ENCODE measurements at regions not wholly inside any gene's neighbourhood (a gene's known extent, or its start where the extent isn't known, plus 50 kb on each side); places are given as distances from the start of the nearest gene placed in this dataset.

- Histone ChIP-seq H3K4me3 (no peak overlapping the region), H3K9me2 (ENCODE audit: insufficient read depth) (peaks cover 7% of the 10 kb centered on the region; the same call in 1 of the 2 replicates), H3K79me2 (ENCODE audit: low read depth) (no peaks in the 10 kb centered on the region), H3K9me3 (ENCODE audit: insufficient read depth, low read depth) (no peaks in the 10 kb centered on the region), H3K4me2 (no peak overlapping the region), H3K27ac (no peak overlapping the region), H4K20me1 (ENCODE audit: insufficient read depth) (no peaks in the 10 kb centered on the region), H3F3A (ENCODE audit: insufficient read depth, low read depth) (no peaks in the 10 kb centered on the region), H3K27me3 (ENCODE audit: insufficient read depth, low read depth) (no peaks in the 10 kb centered on the region), H3K36me3 (ENCODE audit: low read depth) (no peaks in the 10 kb centered on the region), H2AFZ (no peak overlapping the region), H3K4me1 (replicated peaks; ENCODE audit: insufficient read depth) (no peaks in the 10 kb centered on the region)
- BruUV-seq (replicated peaks) = no TSS peak
- intact Hi-C loops (cut with micrococcal nuclease; ENCODE audit: unreplicated experiment) = no loop called here
- POLR2A ChIA-PET (ENCODE audit: unreplicated experiment) = interaction anchor here (0.7 kb wide), 1 partner anchor 97 kb away, joined by 19 read pairs; no protein-coding TSS in a partner anchor
- CTCF ChIA-PET = no interaction called here
- TF ChIP-seq, protein P1, sequence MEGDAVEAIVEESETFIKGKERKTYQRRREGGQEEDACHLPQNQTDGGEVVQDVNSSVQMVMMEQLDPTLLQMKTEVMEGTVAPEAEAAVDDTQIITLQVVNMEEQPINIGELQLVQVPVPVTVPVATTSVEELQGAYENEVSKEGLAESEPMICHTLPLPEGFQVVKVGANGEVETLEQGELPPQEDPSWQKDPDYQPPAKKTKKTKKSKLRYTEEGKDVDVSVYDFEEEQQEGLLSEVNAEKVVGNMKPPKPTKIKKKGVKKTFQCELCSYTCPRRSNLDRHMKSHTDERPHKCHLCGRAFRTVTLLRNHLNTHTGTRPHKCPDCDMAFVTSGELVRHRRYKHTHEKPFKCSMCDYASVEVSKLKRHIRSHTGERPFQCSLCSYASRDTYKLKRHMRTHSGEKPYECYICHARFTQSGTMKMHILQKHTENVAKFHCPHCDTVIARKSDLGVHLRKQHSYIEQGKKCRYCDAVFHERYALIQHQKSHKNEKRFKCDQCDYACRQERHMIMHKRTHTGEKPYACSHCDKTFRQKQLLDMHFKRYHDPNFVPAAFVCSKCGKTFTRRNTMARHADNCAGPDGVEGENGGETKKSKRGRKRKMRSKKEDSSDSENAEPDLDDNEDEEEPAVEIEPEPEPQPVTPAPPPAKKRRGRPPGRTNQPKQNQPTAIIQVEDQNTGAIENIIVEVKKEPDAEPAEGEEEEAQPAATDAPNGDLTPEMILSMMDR (conservative IDR thresholded peaks at IDR 0.05) = no peak
- no peak for TF ChIP-seq EZH2 (IDR thresholded peaks at IDR 0.05; ENCODE audit: low read depth)
- no peak for DNase-seq
These were observed 272.0 kb upstream of the GNAI1 start for GRCh38 chr7:79862447-79863210.

- Histone ChIP-seq H3K79me2 (ENCODE audit: low read depth) (no peaks in the 10 kb centered on the region), H3F3A (ENCODE audit: insufficient read depth, low read depth) (no peaks in the 10 kb centered on the region), H3K9me2 (ENCODE audit: insufficient read depth) (no peaks in the 10 kb centered on the region), H3K4me2 (no peak overlapping the region), H3K9me3 (ENCODE audit: insufficient read depth, low read depth) (no peaks in the 10 kb centered on the region), H4K20me1 (ENCODE audit: insufficient read depth) (no peaks in the 10 kb centered on the region), H2AFZ (no peak overlapping the region), H3K27ac (no peak overlapping the region), H3K36me3 (ENCODE audit: low read depth) (no peaks in the 10 kb centered on the region), H3K4me1 (replicated peaks; ENCODE audit: insufficient read depth) (no peaks in the 10 kb centered on the region), H3K4me3 (no peak overlapping the region), H3K27me3 (ENCODE audit: insufficient read depth, low read depth) (no peaks in the 10 kb centered on the region)
- TF ChIP-seq, protein P1 (conservative IDR thresholded peaks at IDR 0.05) = no peak
- TF ChIP-seq EZH2 (IDR thresholded peaks at IDR 0.05; ENCODE audit: low read depth) = no peak
- DNase-seq = no peak
- intact Hi-C loops (cut with micrococcal nuclease; ENCODE audit: unreplicated experiment) = no loop called here
- CTCF ChIA-PET = no interaction called here
- no TSS peak for BruUV-seq (replicated peaks)
- POLR2A ChIA-PET (ENCODE audit: unreplicated experiment) = no interaction called here
These were observed 279.5 kb upstream of the GNAI1 start for GRCh38 chr7:79855172-79855571.

DNA sequence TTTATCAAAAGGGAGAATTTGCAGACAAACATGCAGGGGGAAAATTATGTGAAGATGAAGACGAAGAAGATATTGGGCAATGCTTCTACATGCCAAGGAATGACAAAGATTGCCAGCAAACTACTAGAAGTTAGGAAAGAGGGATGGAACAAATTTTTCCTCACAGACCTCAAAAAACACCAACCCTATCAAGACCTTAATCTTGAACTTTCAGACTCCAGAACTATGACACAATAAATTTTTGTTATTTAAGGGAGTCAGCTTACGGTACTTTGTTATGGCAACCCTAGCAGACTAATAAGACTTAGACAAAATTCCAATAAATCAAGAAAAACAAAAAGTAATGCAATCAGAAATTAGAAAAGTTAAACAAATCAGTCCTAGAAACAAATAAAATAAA is 280.0 kb upstream of the GNAI1 start:
- POLR2A ChIA-PET (ENCODE audit: unreplicated experiment) = no interaction called here
- H2AFZ ChIP-seq = no peak overlapping the region

More for the DNA sequence above, 280.0 kb upstream of the GNAI1 start:
- no peaks in the 10 kb centered on the region for H3K9me2 ChIP-seq (ENCODE audit: insufficient read depth)
- no peaks in the 10 kb centered on the region for H3K27me3 ChIP-seq (ENCODE audit: insufficient read depth, low read depth)
- CTCF ChIA-PET = no interaction called here
- intact Hi-C loops (cut with micrococcal nuclease; ENCODE audit: unreplicated experiment) = no loop called here
- no peaks in the 10 kb centered on the region for H3F3A ChIP-seq (ENCODE audit: insufficient read depth, low read depth)
- H3K4me3 ChIP-seq = no peak overlapping the region
- no peaks in the 10 kb centered on the region for H3K36me3 ChIP-seq (ENCODE audit: low read depth)
- TF ChIP-seq, protein P1 (conservative IDR thresholded peaks at IDR 0.05) = no peak
- no peak for TF ChIP-seq EZH2 (IDR thresholded peaks at IDR 0.05; ENCODE audit: low read depth)
- DNase-seq = no peak
- no peaks in the 10 kb centered on the region for H3K79me2 ChIP-seq (ENCODE audit: low read depth)
- BruUV-seq (replicated peaks) = no TSS peak
- H3K4me1 ChIP-seq (replicated peaks; ENCODE audit: insufficient read depth) = no peaks in the 10 kb centered on the region
- no peaks in the 10 kb centered on the region for H3K9me3 ChIP-seq (ENCODE audit: insufficient read depth, low read depth)
- H3K4me2 ChIP-seq = no peak overlapping the region
- H3K27ac ChIP-seq = no peak overlapping the region
- H4K20me1 ChIP-seq (ENCODE audit: insufficient read depth) = no peaks in the 10 kb centered on the region
